HEK293T (cell line): ENCODE measurements at regions not wholly inside any gene's neighbourhood (a gene's known extent, or its start where the extent isn't known, plus 50 kb on each side); places are given as distances from the start of the nearest gene placed in this dataset.

ENCODE experiments used
- ARNT ChIP-seq: fragments of 450-650 bp; IDR thresholded peaks from 2 replicates; pipeline ENCODE4 v1.6.1; 2017; ENCODE audit warnings: mild to moderate bottlenecking
- FOXK2 ChIP-seq: fragments of 450-650 bp; IDR thresholded peaks from 2 replicates; pipeline ENCODE4 v1.6.1; 2016; ENCODE audit warnings: mild to moderate bottlenecking
- SP1 ChIP-seq: fragments of 450-650 bp; IDR thresholded peaks from 2 replicates; pipeline ENCODE4 v1.6.1; 2017
- SUZ12 ChIP-seq: fragments of 450-650 bp; IDR thresholded peaks from 2 replicates; pipeline ENCODE4 v1.6.1; 2016; ENCODE audit warnings: mild to moderate bottlenecking
- TARDBP ChIP-seq: fragments of 450-650 bp; IDR thresholded peaks from 2 replicates; pipeline ENCODE4 v1.6.1; 2016
- ZNF384 ChIP-seq: fragments of 450-650 bp; IDR thresholded peaks from 2 replicates; pipeline ENCODE4 v1.6.1; 2016

- TF ChIP-seq ZNF384 (no peak), SUZ12 (no peak), SP1 (no peak), FOXK2 (no peak), TARDBP (no peak), ARNT (no peak)
Observed at GRCh38 chr4:170522427-170522970, 432.7 kb upstream of the AADAT start.
